ENCODE measurements at regions not wholly inside any gene's neighbourhood (a gene's known extent, or its start where the extent isn't known, plus 50 kb on each side); places are given as distances from the start of the nearest gene placed in this dataset.
A peak's percentile ranks its signal among the peaks of the same experiment; 100 is the strongest.

GRCh38 chr16:73326770-73327470 lies 279.0 kb upstream of the ZFHX3 start:
- intact Hi-C loops (cut with DNase I), result no loop called here
- DNase-seq, result no peak
- Histone ChIP-seq H3K36me3 (no peaks in the 10 kb centered on the region), H3K4me3 (no peak overlapping the region), H3K27ac (no peak overlapping the region), H3K9me3 (no peaks in the 10 kb centered on the region), H3K27me3 (no peaks in the 10 kb centered on the region), H3K4me1 (no peaks in the 10 kb centered on the region)
- TF ChIP-seq CTCF (IDR thresholded peaks at IDR 0.05) (no peak), POLR2A (IDR thresholded peaks at IDR 0.05) (no peak)
- WGBS (ENCODE audit: insufficient coverage, low coverage, low lambda C conversion rate, missing lambda C conversion rate), result 31% methylated on average over 5 of the region's 5 CpGs
- no peak for ATAC-seq

GRCh38 chr16:73326221-73326620 lies 278.3 kb upstream of the ZFHX3 start:
- DNase-seq, result no peak
- TF ChIP-seq POLR2A (IDR thresholded peaks at IDR 0.05), result no peak
- no peak for TF ChIP-seq CTCF (IDR thresholded peaks at IDR 0.05)
- Histone ChIP-seq H3K9me3 (no peaks in the 10 kb centered on the region), H3K27me3 (no peaks in the 10 kb centered on the region), H3K4me3 (no peak overlapping the region), H3K4me1 (no peaks in the 10 kb centered on the region), H3K27ac (no peak overlapping the region), H3K36me3 (no peaks in the 10 kb centered on the region)
- intact Hi-C loops (cut with DNase I), result no loop called here
- 58% methylated on average over 7 of the region's 7 CpGs for WGBS (ENCODE audit: insufficient coverage, low coverage, low lambda C conversion rate, missing lambda C conversion rate)
- no peak for ATAC-seq

GRCh38 chr16:73323880-73324279 lies 276.0 kb upstream of the ZFHX3 start:
- DNase-seq (no peak), ATAC-seq (peak in 3 of 4 donors; percentile 28 to 62 (median 59))
- TF ChIP-seq POLR2A (IDR thresholded peaks at IDR 0.05) (no peak), CTCF (IDR thresholded peaks at IDR 0.05) (no peak)
- 25% methylated on average over 1 of the region's 1 CpG for WGBS (ENCODE audit: insufficient coverage, low coverage, low lambda C conversion rate, missing lambda C conversion rate)
- Histone ChIP-seq H3K9me3 (no peaks in the 10 kb centered on the region), H3K36me3 (no peaks in the 10 kb centered on the region), H3K27me3 (no peaks in the 10 kb centered on the region), H3K4me1 (no peaks in the 10 kb centered on the region), H3K4me3 (no peak overlapping the region), H3K27ac (no peak overlapping the region)
- intact Hi-C loops (cut with DNase I), result no loop called here

GRCh38 chr16:73322856-73323255 lies 274.9 kb upstream of the ZFHX3 start:
- Histone ChIP-seq H3K27me3 (no peaks in the 10 kb centered on the region), H3K9me3 (no peaks in the 10 kb centered on the region), H3K27ac (no peak overlapping the region), H3K36me3 (no peaks in the 10 kb centered on the region), H3K4me1 (no peaks in the 10 kb centered on the region), H3K4me3 (no peak overlapping the region)
- ATAC-seq (no peak), DNase-seq (no peak)
- WGBS (ENCODE audit: insufficient coverage, low coverage, low lambda C conversion rate, missing lambda C conversion rate), result 63% methylated on average over 4 of the region's 4 CpGs
- intact Hi-C loops (cut with DNase I), result no loop called here
- TF ChIP-seq POLR2A (IDR thresholded peaks at IDR 0.05) (no peak), CTCF (IDR thresholded peaks at IDR 0.05) (no peak)

Data from right lobe of liver (tissue), 6 donors.